H1 (cell line): ENCODE measurements at regions not wholly inside any gene's neighbourhood (a gene's known extent, or its start where the extent isn't known, plus 50 kb on each side); places are given as distances from the start of the nearest gene placed in this dataset.
A peak's percentile ranks its signal among the peaks of the same experiment; 100 is the strongest.

Experiments used
- CTCF ChIA-PET: fragments of 300-600 bp; sonication (Branson Sonifier 250); formaldehyde crosslinking; loops from one replicate; lab custom pipeline; 2021; ENCODE audit not compliant: partially characterized antibody; lab: Charles Lee
- POLR2A ChIA-PET: fragments of 300-600 bp; sonication (Branson Sonifier 250); formaldehyde crosslinking; loops from one replicate; lab custom pipeline; 2021; ENCODE audit warnings: inconsistent platforms; ENCODE audit not compliant: partially characterized antibody; lab: Charles Lee
- DNase-seq, 2 experiments: peaks; one replicate each; pipeline versions ENCODE4 v3.0.0 to v3.0.0-alpha.2; 2010 to 2022; ENCODE audit warnings: low spot score in 2 of 2, low read depth in 1 of 2, mixed read lengths in 1 of 2
- FAIRE-seq: peaks from 2 replicates; lab custom pipeline; 2011; peaks lifted over from hg19 to GRCh38; lab: Jason Lieb, UNC
- H2AFZ ChIP-seq: 2 replicates; pipeline ENCODE4 v1.8.1; 2012; ENCODE audit warnings: low read length, inconsistent platforms
- H2AK5ac ChIP-seq: 2 replicates; pipeline ENCODE4 v1.6.1; 2013; ENCODE audit warnings: low read depth, low read length
- H2BK120ac ChIP-seq: replicated peaks from 2 replicates; pipeline ENCODE3; 2013; ENCODE audit warnings: low read depth, low read length, inconsistent platforms
- H2BK12ac ChIP-seq: 2 replicates; pipeline ENCODE4 v1.6.1; 2013; ENCODE audit warnings: low read depth, low read length
- H2BK15ac ChIP-seq: 2 replicates; pipeline ENCODE4 v1.6.1; 2013; ENCODE audit warnings: low read length
- H2BK20ac ChIP-seq: 2 replicates; pipeline ENCODE4 v1.6.1; 2013; ENCODE audit warnings: low read length
- H2BK5ac ChIP-seq: 2 replicates; pipeline ENCODE4 v1.6.1; 2013; ENCODE audit warnings: low read depth, low read length
- H3K14ac ChIP-seq: 2 replicates; pipeline ENCODE4 v1.6.1; 2013; ENCODE audit warnings: inconsistent platforms; ENCODE audit not compliant: insufficient read length
- H3K18ac ChIP-seq: 2 replicates; pipeline ENCODE4 v1.6.1; 2013; ENCODE audit warnings: low read length; ENCODE audit errors: extremely low read depth
- H3K23ac ChIP-seq: 2 replicates; pipeline ENCODE4 v1.6.1; 2013; ENCODE audit warnings: inconsistent platforms; ENCODE audit not compliant: insufficient read length
- H3K23me2 ChIP-seq: 2 replicates; pipeline ENCODE4 v1.6.1; 2013; ENCODE audit warnings: low read depth, low read length
- H3K27ac ChIP-seq: 2 replicates; pipeline ENCODE4 v1.6.1; 2011; ENCODE audit warnings: low read depth, low read length, inconsistent platforms
- H3K27me3 ChIP-seq, 4 experiments: replicated peaks in 1 of 4; 1 replicate in 1 of 4; 2 replicates in 3 of 4; pipeline versions ENCODE4 v1.6.1 to v1.8.1; 2011 to 2013; ENCODE audit warnings: low read length in 3 of 4, mild to moderate bottlenecking in 3 of 4, inconsistent platforms in 2 of 4, mixed read lengths in 2 of 4, moderate library complexity in 1 of 4; ENCODE audit not compliant: control insufficient read depth in 3 of 4, insufficient read depth in 3 of 4; ENCODE audit errors: extremely low read depth in 1 of 4
- H3K36me3 ChIP-seq, 4 experiments: 2 replicates each; pipeline versions ENCODE4 v1.6.1 to v1.8.1; 2011 to 2013; ENCODE audit warnings: mild to moderate bottlenecking in 4 of 4, low read length in 3 of 4, moderate library complexity in 2 of 4, control low read depth in 1 of 4, inconsistent platforms in 1 of 4; ENCODE audit not compliant: insufficient read depth in 4 of 4, control insufficient read depth in 2 of 4
- H3K4ac ChIP-seq: replicated peaks from 2 replicates; pipeline ENCODE3; 2013; ENCODE audit warnings: low read length, low read depth, mixed read lengths, inconsistent platforms; ENCODE audit not compliant: insufficient read length
- H3K4me1 ChIP-seq, 4 experiments: replicated peaks in 1 of 4; 1 replicate in 1 of 4; 2 replicates in 3 of 4; pipeline versions ENCODE4 v1.6.1 to v1.8.1; 2011 to 2013; ENCODE audit warnings: low read length in 3 of 4, inconsistent platforms in 2 of 4, mixed read lengths in 1 of 4; ENCODE audit not compliant: insufficient read depth in 4 of 4, control insufficient read depth in 3 of 4
- H3K4me2 ChIP-seq, 2 experiments: 2 replicates each; pipeline versions ENCODE4 v1.6.1 to v1.8.1; 2011 to 2013; ENCODE audit warnings: low read depth in 2 of 2, low read length in 2 of 2, control low read depth in 1 of 2, inconsistent platforms in 1 of 2, mild to moderate bottlenecking in 1 of 2; ENCODE audit not compliant: insufficient read depth in 1 of 2
- H3K4me3 ChIP-seq, 4 experiments: fragments of 200-600, 300-600 bp in 1 of 4; sonication (generic), shearing (Covaris generic), sonication (Bioruptor Twin) in 1 of 4; 2 replicates each; pipeline versions ENCODE4 v1.5.1 to v1.8.1; 2011 to 2016; ENCODE audit warnings: low read length in 4 of 4, low read depth in 3 of 4, control low read depth in 2 of 4, inconsistent platforms in 2 of 4, mild to moderate bottlenecking in 2 of 4, mixed read lengths in 1 of 4, moderate library complexity in 1 of 4; ENCODE audit not compliant: insufficient read depth in 2 of 4; ENCODE audit errors: extremely low read depth in 1 of 4
- H3K56ac ChIP-seq: replicated peaks from 2 replicates; pipeline ENCODE3; 2013; ENCODE audit warnings: low read depth, mild to moderate bottlenecking, mixed read lengths, low read length, inconsistent platforms; ENCODE audit not compliant: insufficient read length
- H3K79me1 ChIP-seq: 2 replicates; pipeline ENCODE4 v1.6.1; 2013; ENCODE audit warnings: low read depth, low read length, control low read depth
- H3K79me2 ChIP-seq, 2 experiments: 2 replicates each; pipeline versions ENCODE4 v1.6.1 to v1.8.1; 2012 to 2013; ENCODE audit warnings: low read length in 2 of 2, mild to moderate bottlenecking in 2 of 2, inconsistent platforms in 1 of 2; ENCODE audit not compliant: insufficient read depth in 2 of 2, control insufficient read depth in 1 of 2
- H3K9ac ChIP-seq, 4 experiments: replicated peaks in 1 of 4; 1 replicate in 1 of 4; 2 replicates in 3 of 4; pipeline versions ENCODE4 v1.6.1 to v1.8.1; 2011 to 2013; ENCODE audit warnings: low read depth in 3 of 4, low read length in 3 of 4, control low read depth in 2 of 4, mild to moderate bottlenecking in 2 of 4, moderate library complexity in 2 of 4, inconsistent platforms in 1 of 4; ENCODE audit errors: extremely low read depth in 1 of 4
- H3K9me3 ChIP-seq, 2 experiments: 2 replicates each; pipeline versions ENCODE4 v1.6.1 to v1.8.1; 2012 to 2013; ENCODE audit warnings: mild to moderate bottlenecking in 2 of 2, moderate library complexity in 2 of 2, control low read depth in 1 of 2, inconsistent platforms in 1 of 2, low read depth in 1 of 2, low read length in 1 of 2, mixed read lengths in 1 of 2; ENCODE audit not compliant: insufficient read depth in 2 of 2
- H4K20me1 ChIP-seq, 2 experiments: replicated peaks in 1 of 2; 2 replicates each; pipeline versions ENCODE3 to v1.8.1; 2011 to 2013; ENCODE audit warnings: inconsistent platforms in 2 of 2, low read length in 2 of 2, mild to moderate bottlenecking in 1 of 2; ENCODE audit not compliant: insufficient read depth in 2 of 2, control insufficient read depth in 1 of 2
- H4K5ac ChIP-seq: 2 replicates; pipeline ENCODE4 v1.6.1; 2013; ENCODE audit warnings: low read length, low read depth, mixed read lengths, inconsistent platforms; ENCODE audit not compliant: insufficient read length
- H4K8ac ChIP-seq: 2 replicates; pipeline ENCODE4 v1.8.0; 2013; ENCODE audit warnings: mild to moderate bottlenecking, moderate library complexity, low read length, inconsistent platforms; ENCODE audit not compliant: insufficient read depth; ENCODE audit errors: extremely low read depth
- H4K91ac ChIP-seq: replicated peaks from 2 replicates; pipeline ENCODE3; 2013; ENCODE audit warnings: low read length, mixed read lengths, inconsistent platforms; ENCODE audit not compliant: insufficient read length
- NANOG ChIP-seq: IDR thresholded peaks from 2 replicates; pipeline ENCODE4 v1.6.1; 2011; ENCODE audit warnings: low read length, low read depth, mild to moderate bottlenecking, inconsistent platforms; ENCODE audit not compliant: insufficient read depth, poor library complexity, severe bottlenecking
- PHF8 ChIP-seq: fragments of 200-600 bp; sonication (generic); conservative IDR thresholded peaks from 2 replicates; pipeline ENCODE4 v1.7.1; 2012; ENCODE audit warnings: low read depth, mild to moderate bottlenecking, inconsistent platforms, low read length, moderate library complexity
- WGBS, 2 experiments: shearing (Covaris generic) in 1 of 2; methylation state at CpG; one replicate each; pipeline versions ENCODE4 v1.1.6 to v1.1.7; 2013 to 2015; ENCODE audit warnings: low lambda C conversion rate in 2 of 2, mixed read lengths in 2 of 2, inconsistent platforms in 1 of 2, low coverage in 1 of 2, missing lambda C conversion rate in 1 of 2; ENCODE audit not compliant: insufficient replicate concordance in 2 of 2, insufficient coverage in 1 of 2, insufficient read length in 1 of 2; ENCODE audit errors: extremely low coverage in 1 of 2, missing lambda C conversion rate in 1 of 2; 5-methylcytosine and 5-hydroxymethylcytosine counted together

GRCh38 chrX:88244066-88244465 is 503.0 kb upstream of the CPXCR1 start:
- Histone ChIP-seq H2AFZ (no peak overlapping the region), H3K27me3 (no peaks in the 10 kb centered on the region), H3K4me3 (no peak overlapping the region), H4K91ac (no peak overlapping the region), H3K4me1 (0 out of 7 replicates have a peak, but pooled peaks cover 0 to 2% (median 0%) of the 10 kb centered on the region in 4 experiments), H2BK5ac (no peak overlapping the region), H2BK15ac (no peak overlapping the region), H2BK20ac (no peak overlapping the region), H3K9me3 (no peaks in the 10 kb centered on the region), H3K9ac (no peak overlapping the region), H2BK12ac (no peak overlapping the region), H4K5ac (no peak overlapping the region), H4K20me1 (no peaks in the 10 kb centered on the region), H3K56ac (no peak overlapping the region), H3K18ac (no peak overlapping the region), H3K27ac (no peak overlapping the region), H3K79me2 (no peaks in the 10 kb centered on the region), H3K23me2 (no peaks in the 10 kb centered on the region), H2AK5ac (no peak overlapping the region), H3K14ac (no peak overlapping the region), H3K79me1 (no peaks in the 10 kb centered on the region), H3K4ac (no peak overlapping the region), H3K36me3 (no peaks in the 10 kb centered on the region), H3K4me2 (peak overlapping the region in 1 of 2 experiments; percentile 7; a peak in 1 of 4 replicates), H2BK120ac (no peak overlapping the region), H4K8ac (no peak overlapping the region), H3K23ac (no peak overlapping the region)
- CTCF ChIA-PET, result no interaction called here
- TF ChIP-seq NANOG (peak; percentile 79), PHF8 (no peak)
- WGBS, 2 experiments, result 75% methylated on average over 1 of the region's 1 CpG; no CpG with 5 or more reads in 1 of the 2 experiments
- peak; percentile 82 for FAIRE-seq
- POLR2A ChIA-PET, result no interaction called here
- DNase-seq, result peak in 1 of 2 experiments; percentile 21
